Neural crest cell (in vitro differentiated cells): ENCODE measurements at regions not wholly inside any gene's neighbourhood (a gene's known extent, or its start where the extent isn't known, plus 50 kb on each side); places are given as distances from the start of the nearest gene placed in this dataset.
"Not testable (repeated sequence)": the region's sequence is repeated elsewhere in the genome, so short reads cannot be mapped to it uniquely, and the experiment has no call there.

Experiments used
- DNase-seq: peaks from one replicate; pipeline ENCODE4 v3.0.0; 2021; ENCODE audit warnings: low read depth, mixed read lengths, low spot score
- H3K27ac Mint-ChIP-seq: one replicate; pipeline ENCODE4 v1.8.0; 2021; ENCODE audit warnings: mild to moderate bottlenecking, mixed read lengths; ENCODE audit not compliant: unreplicated experiment
- H3K27me3 Mint-ChIP-seq: 2 replicates; pipeline ENCODE4 v1.8.0; 2021; ENCODE audit warnings: low read depth, mild to moderate bottlenecking, mixed read lengths
- H3K36me3 Mint-ChIP-seq: 2 replicates; pipeline ENCODE4 v1.8.0; 2021; ENCODE audit warnings: low read depth, mild to moderate bottlenecking, mixed read lengths
- H3K4me1 Mint-ChIP-seq: 2 replicates; pipeline ENCODE4 v1.8.0; 2021; ENCODE audit warnings: mixed read lengths
- H3K4me3 Mint-ChIP-seq: one replicate; pipeline ENCODE4 v1.8.0; 2021; ENCODE audit warnings: mild to moderate bottlenecking, mixed read lengths
- H3K9me3 Mint-ChIP-seq: 2 replicates; pipeline ENCODE4 v1.8.0; 2021; ENCODE audit warnings: mixed read lengths
- CTCF ChIP-seq: fragments of 200-600 bp; sonication (generic); conservative IDR thresholded peaks from 2 replicates; pipeline ENCODE4 v1.5.0; 2021; ENCODE audit warnings: antibody characterized with exemption, mild to moderate bottlenecking

GRCh38 chrX:87914726-87915125, 397.1 kb downstream of the KLHL4 start:
- Mint-ChIP-seq H3K4me1 (no peaks in the 10 kb centered on the region), H3K36me3 (no peaks in the 10 kb centered on the region), H3K27me3 (no peaks in the 10 kb centered on the region), H3K27ac (no peak overlapping the region), H3K4me3 (no peak overlapping the region), H3K9me3 (peaks cover 11% of the 10 kb centered on the region)
- TF ChIP-seq CTCF, result no peak
- no peak for DNase-seq

- TF ChIP-seq CTCF, result no peak
- Mint-ChIP-seq H3K4me1 (peaks cover 4% of the 10 kb centered on the region), H3K27ac (no peak overlapping the region), H3K4me3 (no peak overlapping the region), H3K27me3 (no peaks in the 10 kb centered on the region), H3K9me3 (peaks cover 7% of the 10 kb centered on the region), H3K36me3 (peaks cover 3% of the 10 kb centered on the region)
- DNase-seq, result no peak
Observed at GRCh38 chrX:87924619-87925018, 407.0 kb downstream of the KLHL4 start.

- no peaks in the 10 kb centered on the region for H3K4me1 Mint-ChIP-seq
- no peak overlapping the region for H3K27ac Mint-ChIP-seq
- DNase-seq, result no peak
- no peaks in the 10 kb centered on the region for H3K27me3 Mint-ChIP-seq
- H3K4me3 Mint-ChIP-seq, result no peak overlapping the region
- peaks cover 3% of the 10 kb centered on the region for H3K9me3 Mint-ChIP-seq
- TF ChIP-seq CTCF, result no peak
- no peaks in the 10 kb centered on the region for H3K36me3 Mint-ChIP-seq
Observed at GRCh38 chrX:87941841-87942240, 424.2 kb downstream of the KLHL4 start.

- H3K4me1 Mint-ChIP-seq, result peaks cover 11% of the 10 kb centered on the region
- H3K9me3 Mint-ChIP-seq, result no peaks in the 10 kb centered on the region
- no peak for TF ChIP-seq CTCF
- H3K27me3 Mint-ChIP-seq, result no peaks in the 10 kb centered on the region
- no peaks in the 10 kb centered on the region for H3K36me3 Mint-ChIP-seq
- no peak for DNase-seq
- no peak overlapping the region for H3K4me3 Mint-ChIP-seq
- no peak overlapping the region for H3K27ac Mint-ChIP-seq
Observed at GRCh38 chrX:87961471-87961870, 443.9 kb downstream of the KLHL4 start.

GRCh38 chrX:87968118-87968517, 450.5 kb downstream of the KLHL4 start:
- H3K4me1 Mint-ChIP-seq, result no peaks in the 10 kb centered on the region
- H3K27me3 Mint-ChIP-seq, result no peaks in the 10 kb centered on the region
- no peaks in the 10 kb centered on the region for H3K36me3 Mint-ChIP-seq
- no peaks in the 10 kb centered on the region for H3K9me3 Mint-ChIP-seq
- TF ChIP-seq CTCF, result no peak
- no peak overlapping the region for H3K27ac Mint-ChIP-seq
- H3K4me3 Mint-ChIP-seq, result no peak overlapping the region
- DNase-seq, result no peak

GRCh38 chrX:87972121-87972520, 454.5 kb downstream of the KLHL4 start:
- not testable (repeated sequence) for H3K27ac Mint-ChIP-seq, H3K4me3 Mint-ChIP-seq, H3K36me3 Mint-ChIP-seq, H3K9me3 Mint-ChIP-seq, DNase-seq, H3K27me3 Mint-ChIP-seq, H3K4me1 Mint-ChIP-seq
